Superior temporal gyrus (tissue), 1 donor: ENCODE measurements at regions not wholly inside any gene's neighbourhood (a gene's known extent, or its start where the extent isn't known, plus 50 kb on each side); places are given as distances from the start of the nearest gene placed in this dataset.
"Not testable (repeated sequence)": the region's sequence is repeated elsewhere in the genome, so short reads cannot be mapped to it uniquely, and the experiment has no call there.

ENCODE experiments used
- DNase-seq: peaks from one replicate; pipeline ENCODE4 v3.0.0-alpha.2; 2016; ENCODE audit errors: extremely low spot score

GRCh38 chr20:55160996-55161395 is 685.6 kb downstream of the DOK5 start:
- no peak for DNase-seq

- DNase-seq = no peak
These were observed 684.6 kb downstream of the DOK5 start for GRCh38 chr20:55160037-55160436.

DNA sequence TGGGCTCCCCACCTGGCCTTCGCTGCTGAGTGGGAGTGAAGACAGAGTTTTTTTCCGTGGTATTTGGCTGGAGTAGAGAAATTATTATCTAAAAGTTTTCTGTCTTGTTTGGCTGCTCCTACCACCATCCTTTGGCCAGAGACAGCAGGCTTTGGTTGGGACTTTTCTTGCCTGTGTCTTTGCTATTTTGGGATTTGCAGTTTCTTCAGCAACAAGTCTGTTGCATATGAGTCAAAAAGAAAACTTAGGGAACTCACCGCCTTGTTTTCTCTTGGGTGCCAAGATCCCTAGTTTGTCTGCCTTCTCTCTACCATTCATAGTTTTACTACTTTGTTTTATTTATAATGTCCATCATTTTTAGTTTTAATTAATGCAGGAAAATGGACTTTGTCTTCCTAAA is 683.8 kb downstream of the DOK5 start:
- DNase-seq = no peak

DNA sequence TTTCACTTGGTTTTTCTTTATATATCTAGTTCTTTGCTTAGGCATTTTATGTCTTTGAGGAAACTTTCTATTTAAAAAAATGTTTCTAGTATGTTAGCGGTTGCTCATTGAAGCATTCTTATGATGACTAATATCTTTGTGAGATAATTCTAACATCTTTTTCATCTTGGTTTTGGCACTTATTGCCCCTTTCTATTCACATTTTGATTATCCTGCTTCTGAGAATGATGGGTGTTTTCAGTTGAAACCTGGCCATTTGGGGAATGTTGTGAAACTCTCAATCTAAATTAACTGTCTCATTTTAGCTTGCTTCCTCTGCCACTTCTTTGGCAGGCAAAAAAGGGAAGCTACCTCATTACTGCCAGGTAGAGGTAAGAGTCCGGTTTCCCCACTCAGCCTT is 683.1 kb downstream of the DOK5 start:
- DNase-seq = no peak

DNA sequence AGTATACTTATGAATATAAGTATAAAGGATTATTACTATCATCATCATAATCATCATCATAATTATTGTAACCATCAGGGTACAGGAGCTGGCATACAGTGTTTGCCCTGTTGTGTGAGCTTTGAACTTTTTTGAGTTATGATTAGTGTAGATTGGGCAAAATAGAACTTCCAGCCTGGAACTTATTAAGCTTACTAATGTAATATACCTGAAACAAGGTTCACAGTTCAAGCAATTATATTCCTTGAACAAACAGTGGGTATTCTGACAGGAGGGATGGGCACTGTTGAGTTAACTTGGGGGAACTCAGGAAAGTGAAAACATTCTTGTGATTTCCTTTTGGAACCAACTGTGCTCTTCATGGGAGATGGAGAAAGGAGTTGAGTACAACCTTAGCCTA is 680.0 kb downstream of the DOK5 start:
- DNase-seq = no peak

DNA sequence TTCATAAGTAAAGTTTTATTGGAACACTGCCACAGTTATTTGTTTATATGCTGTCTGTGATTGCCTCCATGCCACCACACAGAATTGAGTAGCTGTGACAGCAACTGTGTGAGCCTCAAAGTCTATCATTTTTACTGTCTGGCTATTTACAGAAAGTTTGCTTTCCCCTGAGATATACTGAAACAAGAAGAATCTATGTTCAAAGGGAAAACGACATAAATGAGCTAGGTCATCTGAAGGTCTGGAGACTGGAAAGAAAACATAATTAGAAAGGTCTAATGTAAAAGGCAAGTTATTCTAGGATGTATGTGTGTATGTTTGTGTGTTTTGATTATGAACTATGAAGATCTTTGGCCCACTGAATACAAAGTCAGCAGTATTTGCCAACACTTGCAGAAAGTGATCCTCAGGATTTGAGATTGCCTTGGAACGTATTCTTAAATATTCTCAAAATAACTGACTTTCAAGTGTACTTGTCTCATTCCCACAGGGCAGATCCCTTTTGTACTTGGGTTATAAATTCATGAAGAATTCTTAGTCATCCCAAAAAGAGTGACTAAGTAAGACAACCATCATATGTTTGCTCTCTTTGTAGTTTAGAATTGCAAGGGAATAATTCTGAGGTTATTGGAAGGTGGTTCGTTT is 677.7 kb downstream of the DOK5 start:
- DNase-seq = no peak

GRCh38 chr20:55151171-55151570 is 675.8 kb downstream of the DOK5 start:
- DNase-seq = no peak

DNA sequence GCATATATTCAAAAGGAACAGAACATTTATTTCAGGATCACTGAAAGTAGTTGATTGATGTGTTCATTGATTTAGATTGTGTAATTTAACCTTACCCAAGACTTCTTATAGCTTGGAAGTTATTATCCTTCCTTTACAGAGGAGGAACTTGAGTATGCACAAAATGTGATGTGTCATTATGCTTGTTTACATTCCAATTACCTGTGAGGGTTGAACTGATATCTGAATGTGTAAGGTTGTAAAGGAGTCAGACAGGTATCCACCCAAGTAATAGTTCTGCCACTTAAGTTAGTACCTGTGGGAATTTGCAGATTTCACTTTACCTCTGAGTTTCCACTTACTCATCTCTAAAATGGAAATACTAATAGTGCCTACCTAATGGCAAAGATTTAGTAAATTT is 668.2 kb downstream of the DOK5 start:
- no peak for DNase-seq

DNA sequence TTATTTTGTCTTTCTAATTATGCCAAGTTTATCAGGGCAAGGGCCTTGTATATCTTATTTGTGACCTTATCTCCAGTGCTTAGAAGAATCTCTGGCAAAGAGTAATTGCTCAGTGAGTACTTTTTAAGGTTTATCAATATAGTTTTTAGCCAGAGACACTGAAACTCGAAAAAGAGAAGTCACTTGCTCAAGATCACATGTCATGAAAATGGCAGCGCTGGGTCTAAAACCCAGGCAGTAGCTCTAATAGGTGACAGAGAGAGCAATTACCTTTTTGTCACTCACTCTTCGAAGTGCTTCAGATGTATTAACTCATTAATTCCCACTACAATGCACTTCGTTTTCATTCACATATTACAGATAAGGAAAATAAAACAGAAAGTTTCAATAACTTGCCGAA is 667.5 kb downstream of the DOK5 start:
- no peak for DNase-seq

- no peak for DNase-seq
These were observed 665.2 kb downstream of the DOK5 start for GRCh38 chr20:55140631-55141030.

GRCh38 chr20:55139173-55139765 is 663.9 kb downstream of the DOK5 start:
- DNase-seq = no peak

DNA sequence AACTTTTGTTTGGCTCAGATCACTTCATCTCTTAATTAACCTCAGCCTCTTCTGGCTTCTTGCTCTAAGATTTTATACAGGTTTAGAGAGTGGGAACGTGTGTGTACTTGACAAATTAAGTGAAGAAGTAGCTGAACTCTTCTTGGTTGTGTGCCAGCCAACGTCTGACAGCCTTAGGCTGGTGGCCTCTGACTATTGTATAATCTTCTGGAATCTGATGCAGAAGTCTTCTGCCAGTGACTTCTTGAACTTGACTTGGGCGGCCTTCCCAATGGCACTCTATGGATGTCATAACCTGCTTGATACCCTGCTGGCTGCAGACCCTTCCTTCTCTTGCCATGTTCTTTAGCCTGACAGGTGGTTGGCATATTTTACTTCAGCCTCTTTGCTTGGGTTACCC is 660.5 kb downstream of the DOK5 start:
- DNase-seq = no peak

DNA sequence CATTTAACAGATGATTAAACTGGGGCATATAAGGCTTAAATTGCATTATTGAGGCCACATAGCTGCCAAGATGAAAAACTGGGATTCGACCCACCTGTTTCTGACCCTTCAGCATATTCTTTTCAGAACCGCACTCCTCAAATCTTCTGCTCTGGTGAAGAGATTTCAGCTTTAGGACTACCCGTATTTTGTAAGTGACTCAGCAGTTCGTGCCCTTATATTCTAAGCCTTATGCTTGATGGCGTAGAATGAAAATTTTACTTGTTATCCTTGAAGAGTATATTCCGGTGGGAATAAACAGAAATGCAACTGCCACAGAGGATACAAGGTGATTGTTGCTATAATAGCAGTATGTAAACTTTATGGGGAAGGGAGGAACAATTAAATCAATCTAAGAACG is 657.1 kb downstream of the DOK5 start:
- no peak for DNase-seq

DNA sequence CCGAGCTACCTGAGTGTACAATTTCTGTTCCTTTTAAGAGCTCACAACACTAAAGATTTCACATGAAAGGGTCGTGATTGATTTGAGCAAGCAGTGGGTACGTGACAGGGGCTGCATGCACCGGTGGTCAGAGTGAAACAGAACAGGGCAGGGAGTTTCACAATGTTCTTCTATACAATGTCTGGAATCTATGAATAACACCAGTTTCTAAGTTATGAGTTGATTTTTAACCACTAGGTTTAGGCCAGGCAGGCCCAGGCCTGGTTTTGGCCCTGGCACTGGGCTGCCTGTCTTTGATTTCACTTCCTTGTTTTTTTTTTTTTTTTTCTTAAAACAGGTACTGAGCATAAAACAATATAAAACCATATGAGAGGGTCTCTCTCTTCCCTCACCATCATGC is 642.2 kb downstream of the DOK5 start:
- DNase-seq = not testable (repeated sequence)

- DNase-seq = no peak
These were observed 641.2 kb downstream of the DOK5 start for GRCh38 chr20:55116598-55116997.

DNA sequence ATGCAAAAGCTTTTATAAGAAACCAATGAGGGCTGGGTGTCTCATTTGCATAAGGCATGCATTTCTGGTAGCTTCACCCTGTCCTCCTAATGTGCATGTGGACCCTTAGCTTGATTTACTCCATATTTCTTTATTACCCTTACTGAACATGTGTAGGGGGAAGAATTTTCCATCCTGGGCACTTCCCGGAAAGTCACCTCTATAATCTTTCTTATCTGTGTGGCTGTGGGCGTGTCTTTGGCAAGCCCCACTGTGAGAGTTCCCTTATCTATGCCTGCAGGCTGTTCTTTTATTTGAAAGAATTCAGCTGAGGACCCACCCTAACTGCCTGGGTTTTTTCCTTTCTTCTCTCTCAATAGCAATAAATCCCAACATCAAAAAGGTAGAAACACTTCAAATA is 627.8 kb downstream of the DOK5 start:
- DNase-seq = no peak

GRCh38 chr20:55099251-55099650 is 623.9 kb downstream of the DOK5 start:
- DNase-seq = no peak

- no peak for DNase-seq
These were observed 622.2 kb downstream of the DOK5 start for GRCh38 chr20:55097621-55098020.

DNA sequence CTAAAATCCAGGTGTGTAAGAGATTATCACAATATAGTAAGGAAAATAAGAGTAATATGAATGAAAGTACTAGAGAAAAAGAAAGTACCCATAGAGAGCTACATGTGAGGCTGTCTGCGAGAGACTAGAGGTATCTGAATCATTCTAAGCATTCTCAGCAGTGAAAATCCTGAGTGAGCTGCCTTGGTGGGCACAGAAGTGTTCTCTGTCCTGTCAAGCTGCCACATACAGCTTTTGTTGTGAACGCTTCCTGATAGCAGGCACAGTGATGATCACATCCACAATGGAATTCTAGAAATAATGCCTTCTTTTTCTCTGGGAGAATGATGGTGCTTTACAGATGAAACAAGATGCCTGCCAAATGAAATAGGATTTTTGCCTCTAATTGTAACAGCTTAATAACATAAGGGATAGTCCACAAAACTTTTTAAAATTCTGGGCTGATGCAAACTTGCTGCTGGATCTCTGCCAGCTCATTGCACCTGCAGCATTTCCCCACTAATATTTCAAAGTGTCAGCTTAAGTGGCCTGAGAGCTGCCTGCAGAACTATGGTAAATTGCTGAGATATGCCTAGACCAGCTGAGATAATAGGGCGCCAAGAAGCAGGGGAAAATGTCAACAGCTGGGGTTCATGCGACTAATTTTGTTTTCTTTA is 620.5 kb downstream of the DOK5 start:
- peak; percentile 18 for DNase-seq

DNA sequence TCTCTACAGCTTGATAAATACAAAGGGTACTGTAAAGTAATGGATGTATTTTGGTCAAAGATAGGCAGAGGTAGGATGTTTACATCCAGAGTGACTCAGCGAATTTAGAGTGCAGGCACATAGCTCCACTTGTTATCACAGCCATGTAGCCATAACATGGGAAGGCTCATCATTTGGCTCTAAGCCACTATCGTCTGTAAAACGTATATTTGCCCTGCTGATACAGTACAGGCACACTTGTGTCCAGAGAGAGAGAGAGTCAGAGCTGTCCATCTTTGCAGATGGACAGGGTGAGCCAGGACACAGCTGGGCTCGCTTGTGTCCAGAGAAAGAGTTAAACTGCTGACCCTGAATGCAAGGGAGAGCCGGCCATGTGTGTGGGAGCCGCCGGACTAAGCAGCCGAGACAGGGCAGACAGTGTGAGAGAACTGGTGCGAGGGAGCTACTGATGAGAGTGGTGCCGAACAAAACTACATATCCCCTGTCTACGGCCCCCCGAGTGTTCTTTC is 619.0 kb downstream of the DOK5 start:
- no peak for DNase-seq

DNA sequence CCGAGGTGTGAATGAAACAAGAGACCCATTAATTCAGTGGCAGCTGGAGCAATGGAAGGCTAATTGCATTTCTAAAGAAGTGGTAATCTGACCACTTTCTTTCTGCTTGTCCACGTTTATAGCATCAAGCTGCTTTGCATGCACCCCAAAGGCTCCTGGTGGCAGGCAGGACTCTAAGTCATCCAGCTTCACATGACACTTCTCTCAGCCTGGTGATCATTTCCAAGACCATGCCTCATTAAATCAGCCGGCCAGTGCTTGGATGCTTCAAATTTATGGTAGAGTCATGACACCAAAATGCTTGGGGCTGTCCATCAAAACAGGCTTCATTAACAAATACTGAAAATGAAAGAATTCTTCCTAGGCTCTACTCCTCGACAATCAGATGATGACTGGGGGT is 614.9 kb downstream of the DOK5 start:
- no peak for DNase-seq

- no peak for DNase-seq
These were observed 611.0 kb downstream of the DOK5 start for GRCh38 chr20:55086421-55086820.

DNA sequence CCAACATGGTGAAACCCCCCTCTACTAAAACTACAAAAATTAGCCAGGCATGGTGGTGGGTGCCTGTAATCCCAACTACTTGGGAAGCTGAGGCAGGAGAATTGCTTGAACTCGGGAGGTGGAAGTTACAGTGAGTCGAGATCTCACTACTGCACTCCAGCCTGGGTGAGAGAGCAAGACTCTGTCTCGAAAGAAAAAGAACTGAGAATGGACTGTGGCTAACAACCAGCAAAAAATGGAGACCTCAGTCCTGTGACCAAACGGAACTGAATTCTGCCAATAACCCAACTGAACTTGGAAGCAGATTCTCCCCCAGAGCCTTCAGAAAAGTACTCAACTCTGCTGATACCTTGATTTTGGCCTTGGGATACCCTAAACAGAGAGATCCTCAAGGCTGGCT is 604.5 kb downstream of the DOK5 start:
- DNase-seq = no peak
